Liver (tissue), 8 donors: ENCODE measurements at regions not wholly inside any gene's neighbourhood (a gene's known extent, or its start where the extent isn't known, plus 50 kb on each side); places are given as distances from the start of the nearest gene placed in this dataset.
"Not testable (repeated sequence)": the region's sequence is repeated elsewhere in the genome, so short reads cannot be mapped to it uniquely, and the experiment has no call there.

Experiments
- DNase-seq: peaks from one replicate; pipeline ENCODE4 v3.0.0-alpha.2; 2017; ENCODE audit warnings: low spot score
- H3K27ac ChIP-seq, 2 donors: one replicate each; pipeline ENCODE4 v1.7.0; 2013; ENCODE audit warnings: inconsistent platforms in 2 of 2, low read length in 2 of 2, control low read depth in 1 of 2, low read depth in 1 of 2, mild to moderate bottlenecking in 1 of 2
- H3K27me3 ChIP-seq, 4 donors: one replicate each; pipeline versions ENCODE4 v1.6.1 to v1.7.0; 2013; ENCODE audit warnings: low read length in 3 of 4, inconsistent platforms in 1 of 4, mild to moderate bottlenecking in 1 of 4, moderate library complexity in 1 of 4; ENCODE audit not compliant: control insufficient read depth in 4 of 4, insufficient read depth in 4 of 4
- H3K36me3 ChIP-seq, 4 donors: one replicate each; pipeline versions ENCODE4 v1.6.1 to v1.7.0; 2013; ENCODE audit warnings: low read length in 3 of 4, mild to moderate bottlenecking in 3 of 4, low read depth in 1 of 4, moderate library complexity in 1 of 4; ENCODE audit not compliant: control insufficient read depth in 4 of 4, insufficient read depth in 3 of 4
- H3K4me1 ChIP-seq, 4 donors: one replicate each; pipeline versions ENCODE4 v1.6.1 to v1.7.0; 2013; ENCODE audit warnings: low read length in 3 of 4, mild to moderate bottlenecking in 3 of 4, moderate library complexity in 1 of 4; ENCODE audit not compliant: control insufficient read depth in 4 of 4, insufficient read depth in 4 of 4
- H3K4me3 ChIP-seq, 3 donors: one replicate each; pipeline versions ENCODE4 v1.6.1 to v1.7.0; 2013; ENCODE audit warnings: low read length in 3 of 3, control low read depth in 1 of 3, low read depth in 1 of 3, mild to moderate bottlenecking in 1 of 3
- H3K9ac ChIP-seq, 2 donors: one replicate each; pipeline ENCODE4 v1.7.0; 2013; ENCODE audit warnings: low read length in 2 of 2, mild to moderate bottlenecking in 2 of 2, moderate library complexity in 2 of 2, control low read depth in 1 of 2, low read depth in 1 of 2
- H3K9me3 ChIP-seq, 4 donors: one replicate each; pipeline versions ENCODE4 v1.6.1 to v1.7.0; 2013; ENCODE audit warnings: low read length in 3 of 4; ENCODE audit not compliant: control insufficient read depth in 4 of 4
- CTCF ChIP-seq: fragments of 150-350 bp; IDR thresholded peaks from 2 replicates; pipeline ENCODE4 v1.5.1; 2017; ENCODE audit warnings: improper control_type of control experiment, low read depth, low read length; ENCODE audit not compliant: missing input control
- FOXA1 ChIP-seq: IDR thresholded peaks from 2 replicates; pipeline ENCODE4 v1.6.1; 2016; ENCODE audit warnings: antibody characterized with exemption
- FOXA2 ChIP-seq: IDR thresholded peaks from 2 replicates; pipeline ENCODE4 v1.6.1; 2016; ENCODE audit warnings: antibody characterized with exemption
- HNF4A ChIP-seq, 2 donors: conservative IDR thresholded peaks; 2 replicates each; pipeline ENCODE4 v1.6.1; 2016; ENCODE audit warnings: antibody characterized with exemption in 2 of 2, mild to moderate bottlenecking in 2 of 2
- HNF4G ChIP-seq: IDR thresholded peaks from 2 replicates; pipeline ENCODE4 v1.6.1; 2016; ENCODE audit warnings: antibody characterized with exemption
- JUND ChIP-seq, 2 donors: IDR thresholded peaks; 2 replicates each; pipeline ENCODE4 v1.6.1; 2016; ENCODE audit warnings: antibody characterized with exemption in 2 of 2
- NR2F2 ChIP-seq: IDR thresholded peaks from 2 replicates; pipeline ENCODE4 v1.6.1; 2016; ENCODE audit warnings: antibody characterized with exemption
- RAD21 ChIP-seq, 2 donors: IDR thresholded peaks; 2 replicates each; pipeline ENCODE4 v1.6.1; 2016; ENCODE audit warnings: antibody characterized with exemption in 2 of 2, mild to moderate bottlenecking in 2 of 2
- RXRA ChIP-seq, 2 donors: IDR thresholded peaks; 2 replicates each; pipeline ENCODE4 v1.6.1; 2017 to 2018; ENCODE audit warnings: antibody characterized with exemption in 2 of 2, mild to moderate bottlenecking in 1 of 2
- SP1 ChIP-seq: IDR thresholded peaks from 2 replicates; pipeline ENCODE4 v1.6.1; 2018; ENCODE audit warnings: antibody characterized with exemption, mild to moderate bottlenecking
- YY1 ChIP-seq: IDR thresholded peaks from 2 replicates; pipeline ENCODE4 v1.6.1; 2016; ENCODE audit warnings: antibody characterized with exemption, mild to moderate bottlenecking
- ZBTB33 ChIP-seq: IDR thresholded peaks from 2 replicates; pipeline ENCODE4 v1.6.1; 2016; ENCODE audit warnings: antibody characterized with exemption
- WGBS: extraction: QIAGEN DNeasy Blood & Tissue Kit; methylation state at CpG from one replicate; pipeline ENCODE4 v1.1.7; 2013; 5-methylcytosine and 5-hydroxymethylcytosine counted together
- TF ChIP-seq, protein P1 (sequence below): IDR thresholded peaks from 2 replicates; pipeline ENCODE4 v1.6.1; 2016; ENCODE audit warnings: antibody characterized with exemption
- TF ChIP-seq, protein P2 (sequence below): IDR thresholded peaks from 2 replicates; pipeline ENCODE4 v1.6.1; 2016; ENCODE audit warnings: antibody characterized with exemption
- TF ChIP-seq, protein P3 (sequence below): IDR thresholded peaks from 2 replicates; pipeline ENCODE4 v1.6.1; 2016; ENCODE audit warnings: antibody characterized with exemption, mild to moderate bottlenecking
- donor health status: healthy.
- donor health status: healthy.
- donor health status: healthy.
- donor health status: healthy.
- donor health status: healthy.

- TF ChIP-seq ZBTB33, result no peak
These were observed 718.2 kb downstream of the SI start (continued) for GRCh38 chr3:164360078-164360578.

- Histone ChIP-seq H3K4me1 (no peaks in the 10 kb centered on the region), H3K27me3 (peaks cover 0 to 2% (median 0%) of the 10 kb centered on the region in 4 donors), H3K4me3 (no peak overlapping the region), H3K27ac (no peak overlapping the region), H3K36me3 (no peaks in the 10 kb centered on the region), H3K9ac (no peak overlapping the region), H3K9me3 (no peaks in the 10 kb centered on the region)
- DNase-seq, result no peak
- TF ChIP-seq, protein P1, sequence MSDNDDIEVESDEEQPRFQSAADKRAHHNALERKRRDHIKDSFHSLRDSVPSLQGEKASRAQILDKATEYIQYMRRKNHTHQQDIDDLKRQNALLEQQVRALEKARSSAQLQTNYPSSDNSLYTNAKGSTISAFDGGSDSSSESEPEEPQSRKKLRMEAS, result no peak
- TF ChIP-seq HNF4G (no peak), YY1 (no peak), JUND (IDR thresholded peaks at IDR 0.05) (no peak)
These were observed 725.3 kb downstream of the SI start for GRCh38 chr3:164352991-164353390.

- Histone ChIP-seq H3K4me1 (no peaks in the 10 kb centered on the region), H3K27me3 (peaks cover 0 to 2% (median 0%) of the 10 kb centered on the region in 4 donors), H3K9ac (no peak overlapping the region), H3K9me3 (no peaks in the 10 kb centered on the region), H3K27ac (no peak overlapping the region), H3K4me3 (no peak overlapping the region), H3K36me3 (no peaks in the 10 kb centered on the region)
- TF ChIP-seq RAD21 (IDR thresholded peaks at IDR 0.05) (no peak), SP1 (no peak)
- TF ChIP-seq, protein P2, sequence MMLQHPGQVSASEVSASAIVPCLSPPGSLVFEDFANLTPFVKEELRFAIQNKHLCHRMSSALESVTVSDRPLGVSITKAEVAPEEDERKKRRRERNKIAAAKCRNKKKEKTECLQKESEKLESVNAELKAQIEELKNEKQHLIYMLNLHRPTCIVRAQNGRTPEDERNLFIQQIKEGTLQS, result no peak
- DNase-seq, result no peak
These were observed 727.2 kb downstream of the SI start for GRCh38 chr3:164351131-164351530.

- WGBS, result 78% methylated on average over 5 of the region's 5 CpGs
- not testable (repeated sequence) for H3K27me3 ChIP-seq, H3K4me1 ChIP-seq, H3K9ac ChIP-seq, H3K4me3 ChIP-seq, H3K27ac ChIP-seq, H3K36me3 ChIP-seq, DNase-seq, H3K9me3 ChIP-seq
These were observed 736.1 kb downstream of the SI start for GRCh38 chr3:164342206-164342605.

DNA sequence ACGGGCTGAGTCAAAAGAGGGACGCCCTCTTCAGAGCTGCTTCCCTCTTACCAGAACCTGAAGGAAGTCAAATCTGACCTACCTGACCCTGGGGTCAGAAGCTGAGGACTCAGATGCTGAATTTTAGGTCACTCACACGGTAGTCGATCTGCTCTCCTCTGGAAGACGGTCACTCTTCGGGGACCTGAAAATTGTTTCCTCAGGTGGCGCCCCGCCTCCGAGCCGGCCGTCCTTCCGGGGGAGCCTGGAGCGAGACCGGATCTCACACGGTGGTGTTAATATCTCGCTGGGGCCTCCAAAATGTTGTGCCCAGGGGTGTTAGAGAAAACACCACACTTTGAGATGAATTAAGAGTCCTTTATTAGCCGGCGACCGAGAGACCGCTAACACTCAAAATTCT lies 737.2 kb downstream of the SI start:
- H3K4me3 ChIP-seq, result no peak overlapping the region
- DNase-seq, result no peak
- WGBS, result 86% methylated on average over 20 of the region's 20 CpGs
- TF ChIP-seq RAD21 (IDR thresholded peaks at IDR 0.05) (no peak), RXRA (IDR thresholded peaks at IDR 0.05) (no peak), FOXA1 (no peak), NR2F2 (no peak), HNF4A (conservative IDR thresholded peaks at IDR 0.05) (no peak), YY1 (no peak), JUND (IDR thresholded peaks at IDR 0.05) (no peak), FOXA2 (no peak), HNF4G (no peak), CTCF (no peak)
- TF ChIP-seq, protein P3, sequence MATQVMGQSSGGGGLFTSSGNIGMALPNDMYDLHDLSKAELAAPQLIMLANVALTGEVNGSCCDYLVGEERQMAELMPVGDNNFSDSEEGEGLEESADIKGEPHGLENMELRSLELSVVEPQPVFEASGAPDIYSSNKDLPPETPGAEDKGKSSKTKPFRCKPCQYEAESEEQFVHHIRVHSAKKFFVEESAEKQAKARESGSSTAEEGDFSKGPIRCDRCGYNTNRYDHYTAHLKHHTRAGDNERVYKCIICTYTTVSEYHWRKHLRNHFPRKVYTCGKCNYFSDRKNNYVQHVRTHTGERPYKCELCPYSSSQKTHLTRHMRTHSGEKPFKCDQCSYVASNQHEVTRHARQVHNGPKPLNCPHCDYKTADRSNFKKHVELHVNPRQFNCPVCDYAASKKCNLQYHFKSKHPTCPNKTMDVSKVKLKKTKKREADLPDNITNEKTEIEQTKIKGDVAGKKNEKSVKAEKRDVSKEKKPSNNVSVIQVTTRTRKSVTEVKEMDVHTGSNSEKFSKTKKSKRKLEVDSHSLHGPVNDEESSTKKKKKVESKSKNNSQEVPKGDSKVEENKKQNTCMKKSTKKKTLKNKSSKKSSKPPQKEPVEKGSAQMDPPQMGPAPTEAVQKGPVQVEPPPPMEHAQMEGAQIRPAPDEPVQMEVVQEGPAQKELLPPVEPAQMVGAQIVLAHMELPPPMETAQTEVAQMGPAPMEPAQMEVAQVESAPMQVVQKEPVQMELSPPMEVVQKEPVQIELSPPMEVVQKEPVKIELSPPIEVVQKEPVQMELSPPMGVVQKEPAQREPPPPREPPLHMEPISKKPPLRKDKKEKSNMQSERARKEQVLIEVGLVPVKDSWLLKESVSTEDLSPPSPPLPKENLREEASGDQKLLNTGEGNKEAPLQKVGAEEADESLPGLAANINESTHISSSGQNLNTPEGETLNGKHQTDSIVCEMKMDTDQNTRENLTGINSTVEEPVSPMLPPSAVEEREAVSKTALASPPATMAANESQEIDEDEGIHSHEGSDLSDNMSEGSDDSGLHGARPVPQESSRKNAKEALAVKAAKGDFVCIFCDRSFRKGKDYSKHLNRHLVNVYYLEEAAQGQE, result no peak

More for the DNA sequence above, 737.2 kb downstream of the SI start:
- H3K27ac ChIP-seq, result no peak overlapping the region
- H3K9ac ChIP-seq, result no peak overlapping the region
- H3K4me1 ChIP-seq, result no peaks in the 10 kb centered on the region
- no peaks in the 10 kb centered on the region for H3K27me3 ChIP-seq
- no peaks in the 10 kb centered on the region for H3K36me3 ChIP-seq
- no peaks in the 10 kb centered on the region for H3K9me3 ChIP-seq
